HCT116 (cell line): ENCODE measurements at regions not wholly inside any gene's neighbourhood (a gene's known extent, or its start where the extent isn't known, plus 50 kb on each side); places are given as distances from the start of the nearest gene placed in this dataset.

Source experiments
- ATAC-seq: fragments of 200-7000 bp; cut with Tn5 transposase; 2 replicates; pipeline ENCODE4 v1.9.1; 2020; ENCODE audit warnings: mild to moderate bottlenecking, moderate library complexity
- BruUV-seq: library from RNA; stranded (reverse); fragments of 400-500 nt; replicated peaks from 2 replicates; lab custom pipeline; 2021; lab: Mats Ljungman, UMichigan
- CTCF ChIA-PET: fragments of 300-600 bp; sonication (Branson Sonifier 250); formaldehyde crosslinking; loops from one replicate; lab custom pipeline; 2021; ENCODE audit warnings: antibody characterized with exemption; lab: Charles Lee
- POLR2A ChIA-PET: fragments of 300-600, 350-600 bp; sonication (Branson Sonifier 250); formaldehyde crosslinking; loops from one replicate; lab custom pipeline; 2021; ENCODE audit warnings: antibody characterized with exemption; lab: Charles Lee
- RAD21 ChIA-PET, 2 experiments: fragments of 300-600 bp; sonication (Branson Sonifier 250); formaldehyde crosslinking; loops; one replicate each; lab custom pipeline; 2023; ENCODE audit warnings: low total read pairs in 2 of 2; ENCODE audit not compliant: uncharacterized antibody in 2 of 2, unreplicated experiment in 2 of 2, low non-redundant PET in 1 of 2; lab: Charles Lee
- DNase-seq: peaks from one replicate; pipeline ENCODE4 v3.0.0-alpha.2; 2010; ENCODE audit warnings: low read depth, low spot score
- H2AFZ ChIP-seq: fragments of 200-600 bp; shearing (Covaris generic), sonication (generic); 2 replicates; pipeline ENCODE4 v1.6.1; 2017; ENCODE audit warnings: low read depth, mixed run types, mixed read lengths, antibody characterized with exemption, low read length; ENCODE audit not compliant: poor library complexity, severe bottlenecking
- H3K27ac ChIP-seq: 2 replicates; pipeline ENCODE4 v1.5.1; 2012; ENCODE audit warnings: low read depth, low read length
- H3K27me3 ChIP-seq: fragments of 200-600 bp; sonication (generic); 2 replicates; pipeline ENCODE4 v1.6.1; 2016; ENCODE audit warnings: mixed run types, low read length, mixed read lengths; ENCODE audit not compliant: insufficient read depth
- H3K36me3 ChIP-seq, 2 experiments: fragments of 200-500 bp in 1 of 2; fragments of 200-600 bp in 1 of 2; sonication (Bioruptor generic) in 1 of 2; sonication (generic) in 1 of 2; 2 replicates each; pipeline versions ENCODE4 v1.5.1 to v1.6.1; 2014 to 2016; ENCODE audit warnings: low read length in 2 of 2, inconsistent platforms in 1 of 2, mixed read lengths in 1 of 2, mixed run types in 1 of 2; ENCODE audit not compliant: insufficient read depth in 2 of 2, control insufficient read depth in 1 of 2
- H3K4me1 ChIP-seq, 2 experiments: fragments of 200-600 bp in 1 of 2; sonication (generic) in 1 of 2; 2 replicates each; pipeline versions ENCODE4 v1.5.1 to v1.6.1; 2012 to 2017; ENCODE audit warnings: low read length in 2 of 2, inconsistent platforms in 1 of 2, mild to moderate bottlenecking in 1 of 2, mixed read lengths in 1 of 2, mixed run types in 1 of 2, moderate library complexity in 1 of 2; ENCODE audit not compliant: insufficient read depth in 2 of 2, control insufficient read depth in 1 of 2
- H3K4me2 ChIP-seq: fragments of 200-600 bp; sonication (generic); 2 replicates; pipeline ENCODE4 v1.6.1; 2017; ENCODE audit warnings: mixed run types, low read length, mixed read lengths
- H3K4me3 ChIP-seq, 2 experiments: fragments of 200-600 bp in 1 of 2; sonication (generic) in 1 of 2; replicated peaks in 1 of 2; 2 replicates each; pipeline ENCODE4 v1.5.1; 2011 to 2016; ENCODE audit warnings: low read length in 2 of 2, control low read depth in 1 of 2, low read depth in 1 of 2, mild to moderate bottlenecking in 1 of 2, mixed read lengths in 1 of 2, mixed run types in 1 of 2
- H3K79me2 ChIP-seq: fragments of 200-600 bp; sonication (generic); 2 replicates; pipeline ENCODE4 v1.6.1; 2017; ENCODE audit warnings: mild to moderate bottlenecking, mixed run types, low read length, moderate library complexity, mixed read lengths; ENCODE audit not compliant: insufficient read depth
- H3K9ac ChIP-seq: fragments of 200-600 bp; sonication (generic); 2 replicates; pipeline ENCODE4 v1.6.1; 2016; ENCODE audit warnings: low read length, mixed read lengths
- H3K9me2 ChIP-seq: fragments of 200-600 bp; sonication (generic), shearing (Covaris generic); 2 replicates; pipeline ENCODE4 v1.6.1; 2017; ENCODE audit warnings: mixed run types, mild to moderate bottlenecking, moderate library complexity; ENCODE audit not compliant: insufficient read depth
- H3K9me3 ChIP-seq, 2 experiments: fragments of 200-500 bp in 1 of 2; fragments of 200-600 bp in 1 of 2; sonication (Bioruptor generic) in 1 of 2; sonication (generic) in 1 of 2; 2 replicates each; pipeline ENCODE4 v1.6.1; 2014 to 2017; ENCODE audit warnings: low read length in 2 of 2, mixed read lengths in 2 of 2, inconsistent platforms in 1 of 2, low read depth in 1 of 2, mild to moderate bottlenecking in 1 of 2, mixed run types in 1 of 2, moderate library complexity in 1 of 2; ENCODE audit not compliant: control insufficient read depth in 1 of 2, insufficient read depth in 1 of 2
- H4K20me1 ChIP-seq: fragments of 200-600 bp; sonication (generic), shearing (Covaris generic); 2 replicates; pipeline ENCODE4 v1.6.1; 2017; ENCODE audit warnings: mixed run types, mild to moderate bottlenecking, moderate library complexity; ENCODE audit not compliant: insufficient read depth
- EGR1 ChIP-seq: IDR thresholded peaks from 2 replicates; pipeline ENCODE4 v1.6.1; 2012; ENCODE audit warnings: low read depth
- EZH2 ChIP-seq: fragments of 200-600 bp; sonication (generic); IDR thresholded peaks from 2 replicates; pipeline ENCODE4 v1.6.1; 2017; ENCODE audit warnings: antibody characterized with exemption, mixed run types
- SP1 ChIP-seq: IDR thresholded peaks from 2 replicates; pipeline ENCODE4 v1.6.1; 2012; ENCODE audit warnings: low read depth
- ZFX ChIP-seq: fragments of 450-650 bp; IDR thresholded peaks from 2 replicates; pipeline ENCODE4 v1.6.1; 2017
- intact Hi-C: fragments of 100-400 bp; cut with micrococcal nuclease; formaldehyde crosslinking; loops from 2 replicates; pipeline ENCODE4 v1.10.0; 2022
- TF ChIP-seq, protein P1 (sequence below), 3 experiments: fragments of 200-600 bp in 1 of 3; sonication (generic) in 1 of 3; IDR thresholded peaks in 2 of 3; conservative IDR thresholded peaks in 1 of 3; 2 replicates each; pipeline ENCODE4 v1.5.1; 2012 to 2017; ENCODE audit warnings: low read depth in 2 of 3, low read length in 2 of 3, antibody characterized with exemption in 1 of 3, borderline replicate concordance in 1 of 3, control low read depth in 1 of 3, mild to moderate bottlenecking in 1 of 3, mixed read lengths in 1 of 3, mixed run types in 1 of 3, moderate library complexity in 1 of 3; ENCODE audit not compliant: insufficient read depth in 1 of 3
- TF ChIP-seq, protein P2 (sequence below): IDR thresholded peaks from 2 replicates; pipeline ENCODE4 v1.6.1; 2012; ENCODE audit warnings: low read depth
- TF ChIP-seq, protein P3 (sequence below): IDR thresholded peaks from 2 replicates; pipeline ENCODE4 v1.6.1; 2011; ENCODE audit warnings: mild to moderate bottlenecking, low read length, moderate library complexity; ENCODE audit not compliant: insufficient replicate concordance; ENCODE audit errors: extremely low read depth

DNA sequence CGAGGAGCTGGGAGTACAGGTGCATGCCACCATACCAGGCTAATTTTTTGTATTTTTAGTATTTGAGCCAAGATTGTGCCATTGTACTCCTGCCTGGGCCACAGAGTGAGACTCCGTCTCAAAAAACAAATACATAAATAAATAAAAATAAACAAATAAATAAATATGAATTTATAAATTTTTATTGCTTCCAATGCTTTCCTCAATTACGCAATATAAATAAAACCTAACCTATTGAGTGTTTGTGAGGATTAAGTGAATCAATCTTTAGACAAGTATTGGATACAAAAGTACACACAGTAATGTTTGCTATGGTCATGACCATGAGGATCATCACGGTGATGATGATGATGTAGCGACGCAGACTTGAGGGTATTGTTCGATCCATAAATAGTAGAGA lies 257.4 kb downstream of the ASXL3 start:
- RAD21 ChIA-PET, result no interaction called here
- no peak overlapping the region for H2AFZ ChIP-seq
- TF ChIP-seq, protein P1, sequence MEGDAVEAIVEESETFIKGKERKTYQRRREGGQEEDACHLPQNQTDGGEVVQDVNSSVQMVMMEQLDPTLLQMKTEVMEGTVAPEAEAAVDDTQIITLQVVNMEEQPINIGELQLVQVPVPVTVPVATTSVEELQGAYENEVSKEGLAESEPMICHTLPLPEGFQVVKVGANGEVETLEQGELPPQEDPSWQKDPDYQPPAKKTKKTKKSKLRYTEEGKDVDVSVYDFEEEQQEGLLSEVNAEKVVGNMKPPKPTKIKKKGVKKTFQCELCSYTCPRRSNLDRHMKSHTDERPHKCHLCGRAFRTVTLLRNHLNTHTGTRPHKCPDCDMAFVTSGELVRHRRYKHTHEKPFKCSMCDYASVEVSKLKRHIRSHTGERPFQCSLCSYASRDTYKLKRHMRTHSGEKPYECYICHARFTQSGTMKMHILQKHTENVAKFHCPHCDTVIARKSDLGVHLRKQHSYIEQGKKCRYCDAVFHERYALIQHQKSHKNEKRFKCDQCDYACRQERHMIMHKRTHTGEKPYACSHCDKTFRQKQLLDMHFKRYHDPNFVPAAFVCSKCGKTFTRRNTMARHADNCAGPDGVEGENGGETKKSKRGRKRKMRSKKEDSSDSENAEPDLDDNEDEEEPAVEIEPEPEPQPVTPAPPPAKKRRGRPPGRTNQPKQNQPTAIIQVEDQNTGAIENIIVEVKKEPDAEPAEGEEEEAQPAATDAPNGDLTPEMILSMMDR (IDR thresholded peaks at IDR 0.05 in 2 of 3, conservative IDR thresholded peaks at IDR 0.05 in 1 of 3; ENCODE audit: borderline replicate concordance in 1 of 3, insufficient read depth in 1 of 3, low read depth in 2 of 3, low read length in 2 of 3), result no peak
- no peak for TF ChIP-seq SP1
- no peak for TF ChIP-seq EGR1
- TF ChIP-seq, protein P2, sequence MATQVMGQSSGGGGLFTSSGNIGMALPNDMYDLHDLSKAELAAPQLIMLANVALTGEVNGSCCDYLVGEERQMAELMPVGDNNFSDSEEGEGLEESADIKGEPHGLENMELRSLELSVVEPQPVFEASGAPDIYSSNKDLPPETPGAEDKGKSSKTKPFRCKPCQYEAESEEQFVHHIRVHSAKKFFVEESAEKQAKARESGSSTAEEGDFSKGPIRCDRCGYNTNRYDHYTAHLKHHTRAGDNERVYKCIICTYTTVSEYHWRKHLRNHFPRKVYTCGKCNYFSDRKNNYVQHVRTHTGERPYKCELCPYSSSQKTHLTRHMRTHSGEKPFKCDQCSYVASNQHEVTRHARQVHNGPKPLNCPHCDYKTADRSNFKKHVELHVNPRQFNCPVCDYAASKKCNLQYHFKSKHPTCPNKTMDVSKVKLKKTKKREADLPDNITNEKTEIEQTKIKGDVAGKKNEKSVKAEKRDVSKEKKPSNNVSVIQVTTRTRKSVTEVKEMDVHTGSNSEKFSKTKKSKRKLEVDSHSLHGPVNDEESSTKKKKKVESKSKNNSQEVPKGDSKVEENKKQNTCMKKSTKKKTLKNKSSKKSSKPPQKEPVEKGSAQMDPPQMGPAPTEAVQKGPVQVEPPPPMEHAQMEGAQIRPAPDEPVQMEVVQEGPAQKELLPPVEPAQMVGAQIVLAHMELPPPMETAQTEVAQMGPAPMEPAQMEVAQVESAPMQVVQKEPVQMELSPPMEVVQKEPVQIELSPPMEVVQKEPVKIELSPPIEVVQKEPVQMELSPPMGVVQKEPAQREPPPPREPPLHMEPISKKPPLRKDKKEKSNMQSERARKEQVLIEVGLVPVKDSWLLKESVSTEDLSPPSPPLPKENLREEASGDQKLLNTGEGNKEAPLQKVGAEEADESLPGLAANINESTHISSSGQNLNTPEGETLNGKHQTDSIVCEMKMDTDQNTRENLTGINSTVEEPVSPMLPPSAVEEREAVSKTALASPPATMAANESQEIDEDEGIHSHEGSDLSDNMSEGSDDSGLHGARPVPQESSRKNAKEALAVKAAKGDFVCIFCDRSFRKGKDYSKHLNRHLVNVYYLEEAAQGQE, result no peak
- no peak for TF ChIP-seq EZH2
- TF ChIP-seq ZFX, result no peak
- TF ChIP-seq, protein P3, sequence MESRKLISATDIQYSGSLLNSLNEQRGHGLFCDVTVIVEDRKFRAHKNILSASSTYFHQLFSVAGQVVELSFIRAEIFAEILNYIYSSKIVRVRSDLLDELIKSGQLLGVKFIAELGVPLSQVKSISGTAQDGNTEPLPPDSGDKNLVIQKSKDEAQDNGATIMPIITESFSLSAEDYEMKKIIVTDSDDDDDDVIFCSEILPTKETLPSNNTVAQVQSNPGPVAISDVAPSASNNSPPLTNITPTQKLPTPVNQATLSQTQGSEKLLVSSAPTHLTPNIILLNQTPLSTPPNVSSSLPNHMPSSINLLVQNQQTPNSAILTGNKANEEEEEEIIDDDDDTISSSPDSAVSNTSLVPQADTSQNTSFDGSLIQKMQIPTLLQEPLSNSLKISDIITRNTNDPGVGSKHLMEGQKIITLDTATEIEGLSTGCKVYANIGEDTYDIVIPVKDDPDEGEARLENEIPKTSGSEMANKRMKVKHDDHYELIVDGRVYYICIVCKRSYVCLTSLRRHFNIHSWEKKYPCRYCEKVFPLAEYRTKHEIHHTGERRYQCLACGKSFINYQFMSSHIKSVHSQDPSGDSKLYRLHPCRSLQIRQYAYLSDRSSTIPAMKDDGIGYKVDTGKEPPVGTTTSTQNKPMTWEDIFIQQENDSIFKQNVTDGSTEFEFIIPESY, result no peak
- no peaks in the 10 kb centered on the region for H3K9me2 ChIP-seq
- no peaks in the 10 kb centered on the region for H4K20me1 ChIP-seq
- no peak overlapping the region for H3K27ac ChIP-seq
- intact Hi-C loops, result no loop called here
- no peaks in the 10 kb centered on the region for H3K27me3 ChIP-seq
- H3K4me1 ChIP-seq, result no peaks in the 10 kb centered on the region
- POLR2A ChIA-PET, result no interaction called here
- no peak overlapping the region for H3K4me3 ChIP-seq
- ATAC-seq (no peak), DNase-seq (no peak)
- no TSS peak for BruUV-seq
- H3K9ac ChIP-seq, result no peak overlapping the region
- CTCF ChIA-PET, result no interaction called here
- no peaks in the 10 kb centered on the region for H3K79me2 ChIP-seq
- no peaks in the 10 kb centered on the region for H3K36me3 ChIP-seq
- peaks cover 0 to 20% of the 10 kb centered on the region in 2 experiments; a peak in 2 of 4 replicates for H3K9me3 ChIP-seq
- no peak overlapping the region for H3K4me2 ChIP-seq
